22Rv1 (cell line): ENCODE measurements at regions not wholly inside any gene's neighbourhood (a gene's known extent, or its start where the extent isn't known, plus 50 kb on each side); places are given as distances from the start of the nearest gene placed in this dataset.

Source experiments
- ZFX ChIP-seq: fragments of 450-650 bp; IDR thresholded peaks from 2 replicates; pipeline ENCODE4 v1.6.1; 2017; ENCODE audit warnings: antibody characterized with exemption, borderline replicate concordance
- TF ChIP-seq, protein P1 (sequence below): fragments of 450-650 bp; IDR thresholded peaks from 2 replicates; pipeline ENCODE4 v1.5.1; 2017; ENCODE audit warnings: mild to moderate bottlenecking

DNA sequence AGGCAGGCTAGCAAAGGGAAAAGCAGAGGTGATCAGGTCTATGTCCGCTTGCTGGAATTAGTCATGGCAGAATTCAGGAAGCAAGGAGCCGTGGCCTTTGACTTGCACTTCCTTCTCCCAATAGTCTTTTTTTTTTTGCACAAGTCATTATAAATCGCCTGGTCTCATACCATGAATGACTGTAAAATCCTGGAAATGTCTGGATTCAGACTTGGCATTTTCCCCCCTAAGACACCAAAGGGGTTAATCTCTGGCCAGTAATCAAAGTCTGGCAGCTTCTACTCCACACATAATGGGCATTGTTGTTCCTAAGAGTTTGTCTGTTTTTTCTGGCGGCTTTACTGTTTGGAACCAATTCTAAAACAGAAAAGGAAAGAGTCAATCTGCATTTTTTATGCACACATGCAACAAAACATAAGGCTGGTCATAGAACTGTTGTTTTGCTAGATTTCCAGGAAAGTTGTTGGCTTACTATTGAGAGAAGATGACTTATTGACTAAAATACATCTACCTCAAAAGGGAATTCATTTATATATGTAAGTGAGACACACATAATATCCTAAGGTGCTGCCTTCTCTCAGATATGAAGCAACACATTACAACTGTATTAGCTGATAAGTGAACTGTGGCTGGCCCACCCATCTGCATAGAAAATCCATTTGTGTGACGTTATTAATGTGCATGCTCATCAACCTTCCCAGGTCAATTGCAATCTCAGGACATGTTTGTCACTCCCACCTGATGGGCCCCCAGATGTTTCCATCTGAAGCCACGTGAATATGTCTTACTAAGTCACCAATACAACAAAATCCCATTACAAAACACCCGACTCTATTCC is 157.3 kb downstream of the BTG1 start:
- TF ChIP-seq, protein P1, sequence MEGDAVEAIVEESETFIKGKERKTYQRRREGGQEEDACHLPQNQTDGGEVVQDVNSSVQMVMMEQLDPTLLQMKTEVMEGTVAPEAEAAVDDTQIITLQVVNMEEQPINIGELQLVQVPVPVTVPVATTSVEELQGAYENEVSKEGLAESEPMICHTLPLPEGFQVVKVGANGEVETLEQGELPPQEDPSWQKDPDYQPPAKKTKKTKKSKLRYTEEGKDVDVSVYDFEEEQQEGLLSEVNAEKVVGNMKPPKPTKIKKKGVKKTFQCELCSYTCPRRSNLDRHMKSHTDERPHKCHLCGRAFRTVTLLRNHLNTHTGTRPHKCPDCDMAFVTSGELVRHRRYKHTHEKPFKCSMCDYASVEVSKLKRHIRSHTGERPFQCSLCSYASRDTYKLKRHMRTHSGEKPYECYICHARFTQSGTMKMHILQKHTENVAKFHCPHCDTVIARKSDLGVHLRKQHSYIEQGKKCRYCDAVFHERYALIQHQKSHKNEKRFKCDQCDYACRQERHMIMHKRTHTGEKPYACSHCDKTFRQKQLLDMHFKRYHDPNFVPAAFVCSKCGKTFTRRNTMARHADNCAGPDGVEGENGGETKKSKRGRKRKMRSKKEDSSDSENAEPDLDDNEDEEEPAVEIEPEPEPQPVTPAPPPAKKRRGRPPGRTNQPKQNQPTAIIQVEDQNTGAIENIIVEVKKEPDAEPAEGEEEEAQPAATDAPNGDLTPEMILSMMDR: no peak
- TF ChIP-seq ZFX: no peak
